K562 (cell line): ENCODE measurements at regions not wholly inside any gene's neighbourhood (a gene's known extent, or its start where the extent isn't known, plus 50 kb on each side); places are given as distances from the start of the nearest gene placed in this dataset.

Experiments
- ATF6 ChIP-seq: sonication (generic); formaldehyde crosslinking; IDR thresholded peaks from 2 replicates; pipeline ENCODE4 v1.4.0; 2020; ENCODE audit warnings: mild to moderate bottlenecking, missing genetic modification reagents
- DDX20 ChIP-seq: fragments of 450-650 bp; IDR thresholded peaks from 2 replicates; pipeline ENCODE4 v1.6.1; 2016; ENCODE audit warnings: missing genetic modification characterization, low read depth, mild to moderate bottlenecking, missing compliant biosample characterization, moderate library complexity
- E2F1 ChIP-seq: sonication (generic); formaldehyde crosslinking; IDR thresholded peaks from 2 replicates; pipeline ENCODE4 v1.8.1; 2023; ENCODE audit warnings: mild to moderate bottlenecking, missing genetic modification reagents, moderate library complexity
- GABPA ChIP-seq: fragments of 200-800 bp; sonication (Bioruptor generic); conservative IDR thresholded peaks from 2 replicates; pipeline ENCODE4 v1.6.1; 2016; ENCODE audit warnings: low read depth, missing genetic modification characterization, missing compliant biosample characterization
- JUND ChIP-seq, 2 experiments: IDR thresholded peaks; 2 replicates in 1 of 2; 3 replicates in 1 of 2; pipeline ENCODE4 v1.6.1; 2011; ENCODE audit warnings: borderline replicate concordance in 2 of 2, low read depth in 2 of 2, low read length in 2 of 2, improper control_type of control experiment in 1 of 2, missing biosample characterization in 1 of 2, missing genetic modification characterization in 1 of 2, missing genetic modification reagents in 1 of 2
- NFE2L1 ChIP-seq: fragments of 450-650 bp; IDR thresholded peaks from 2 replicates; pipeline ENCODE4 v1.6.1; 2016; ENCODE audit warnings: missing genetic modification characterization, low read depth, mild to moderate bottlenecking, missing compliant biosample characterization, moderate library complexity, borderline replicate concordance
- SAFB ChIP-seq: fragments of 200-400 bp; formaldehyde crosslinking; IDR thresholded peaks from 2 replicates; pipeline ENCODE4 v1.6.1; 2017; ENCODE audit warnings: low read depth, low read length, borderline replicate concordance
- SRSF9 ChIP-seq: fragments of 200-400 bp; formaldehyde crosslinking; IDR thresholded peaks from 2 replicates; pipeline ENCODE4 v1.6.1; 2017; ENCODE audit warnings: low read depth, low read length, borderline replicate concordance
- ZNF41 ChIP-seq: fragments of 250-450 bp; sonication (Bioruptor Pico); conservative IDR thresholded peaks from 2 replicates; pipeline ENCODE4 v1.4.0; 2020; ENCODE audit warnings: mild to moderate bottlenecking
- TF ChIP-seq, protein P1 (sequence below): fragments of 250-450 bp; sonication (Bioruptor Pico); IDR thresholded peaks from 2 replicates; pipeline ENCODE4 v1.9.0; 2021; ENCODE audit warnings: mild to moderate bottlenecking
- TF ChIP-seq, protein P2 (sequence below): fragments of 450-650 bp; IDR thresholded peaks from 2 replicates; pipeline ENCODE4 v1.6.1; 2016; ENCODE audit warnings: low read depth

DNA sequence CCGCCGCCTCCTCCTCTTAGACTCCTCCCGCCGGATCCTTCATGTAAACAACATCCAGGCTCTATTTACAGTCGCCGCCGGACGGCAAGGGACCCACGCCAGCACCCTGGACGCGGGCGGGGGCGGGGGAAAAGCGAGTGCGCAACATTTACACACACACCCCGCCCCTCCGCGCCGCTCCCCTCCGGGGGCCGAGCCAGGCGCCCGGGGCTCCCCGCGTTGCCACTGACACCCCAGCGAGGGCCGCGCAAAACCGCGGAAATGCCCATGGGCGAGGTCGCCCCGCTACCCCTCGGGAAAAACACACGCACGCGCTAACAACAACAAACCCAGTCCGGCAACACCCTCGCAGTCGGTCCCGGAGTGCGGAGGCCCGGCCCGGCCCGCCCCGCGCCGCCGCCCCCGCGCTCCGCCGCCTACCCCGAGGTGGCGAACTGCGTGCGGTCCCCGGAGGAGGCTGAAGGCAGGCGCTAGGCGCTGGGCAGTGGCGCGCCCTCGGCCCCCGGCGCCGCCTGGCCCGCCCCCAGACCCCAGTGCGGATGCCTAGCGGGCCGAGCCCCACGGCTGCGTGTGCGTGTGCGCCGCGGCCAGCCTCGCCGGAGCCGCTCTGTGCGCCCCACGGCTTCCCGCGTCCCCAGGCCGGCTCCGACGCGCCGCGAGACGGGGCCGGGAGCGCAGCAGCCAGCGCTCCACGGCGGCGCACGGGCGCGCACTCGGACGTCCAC, 81.1 kb upstream of the AK4 start (continued):
- no peak for TF ChIP-seq NFE2L1
- TF ChIP-seq, protein P1, sequence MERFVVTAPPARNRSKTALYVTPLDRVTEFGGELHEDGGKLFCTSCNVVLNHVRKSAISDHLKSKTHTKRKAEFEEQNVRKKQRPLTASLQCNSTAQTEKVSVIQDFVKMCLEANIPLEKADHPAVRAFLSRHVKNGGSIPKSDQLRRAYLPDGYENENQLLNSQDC (CRISPR knock-in tag): no peak
- TF ChIP-seq GABPA (tag): no peak
- no peak for TF ChIP-seq ZNF41 (CRISPR knock-in tag)
- TF ChIP-seq ATF6: 0 out of 2 replicates have a peak, but pooled peaks have one; percentile 69
- TF ChIP-seq, protein P2, sequence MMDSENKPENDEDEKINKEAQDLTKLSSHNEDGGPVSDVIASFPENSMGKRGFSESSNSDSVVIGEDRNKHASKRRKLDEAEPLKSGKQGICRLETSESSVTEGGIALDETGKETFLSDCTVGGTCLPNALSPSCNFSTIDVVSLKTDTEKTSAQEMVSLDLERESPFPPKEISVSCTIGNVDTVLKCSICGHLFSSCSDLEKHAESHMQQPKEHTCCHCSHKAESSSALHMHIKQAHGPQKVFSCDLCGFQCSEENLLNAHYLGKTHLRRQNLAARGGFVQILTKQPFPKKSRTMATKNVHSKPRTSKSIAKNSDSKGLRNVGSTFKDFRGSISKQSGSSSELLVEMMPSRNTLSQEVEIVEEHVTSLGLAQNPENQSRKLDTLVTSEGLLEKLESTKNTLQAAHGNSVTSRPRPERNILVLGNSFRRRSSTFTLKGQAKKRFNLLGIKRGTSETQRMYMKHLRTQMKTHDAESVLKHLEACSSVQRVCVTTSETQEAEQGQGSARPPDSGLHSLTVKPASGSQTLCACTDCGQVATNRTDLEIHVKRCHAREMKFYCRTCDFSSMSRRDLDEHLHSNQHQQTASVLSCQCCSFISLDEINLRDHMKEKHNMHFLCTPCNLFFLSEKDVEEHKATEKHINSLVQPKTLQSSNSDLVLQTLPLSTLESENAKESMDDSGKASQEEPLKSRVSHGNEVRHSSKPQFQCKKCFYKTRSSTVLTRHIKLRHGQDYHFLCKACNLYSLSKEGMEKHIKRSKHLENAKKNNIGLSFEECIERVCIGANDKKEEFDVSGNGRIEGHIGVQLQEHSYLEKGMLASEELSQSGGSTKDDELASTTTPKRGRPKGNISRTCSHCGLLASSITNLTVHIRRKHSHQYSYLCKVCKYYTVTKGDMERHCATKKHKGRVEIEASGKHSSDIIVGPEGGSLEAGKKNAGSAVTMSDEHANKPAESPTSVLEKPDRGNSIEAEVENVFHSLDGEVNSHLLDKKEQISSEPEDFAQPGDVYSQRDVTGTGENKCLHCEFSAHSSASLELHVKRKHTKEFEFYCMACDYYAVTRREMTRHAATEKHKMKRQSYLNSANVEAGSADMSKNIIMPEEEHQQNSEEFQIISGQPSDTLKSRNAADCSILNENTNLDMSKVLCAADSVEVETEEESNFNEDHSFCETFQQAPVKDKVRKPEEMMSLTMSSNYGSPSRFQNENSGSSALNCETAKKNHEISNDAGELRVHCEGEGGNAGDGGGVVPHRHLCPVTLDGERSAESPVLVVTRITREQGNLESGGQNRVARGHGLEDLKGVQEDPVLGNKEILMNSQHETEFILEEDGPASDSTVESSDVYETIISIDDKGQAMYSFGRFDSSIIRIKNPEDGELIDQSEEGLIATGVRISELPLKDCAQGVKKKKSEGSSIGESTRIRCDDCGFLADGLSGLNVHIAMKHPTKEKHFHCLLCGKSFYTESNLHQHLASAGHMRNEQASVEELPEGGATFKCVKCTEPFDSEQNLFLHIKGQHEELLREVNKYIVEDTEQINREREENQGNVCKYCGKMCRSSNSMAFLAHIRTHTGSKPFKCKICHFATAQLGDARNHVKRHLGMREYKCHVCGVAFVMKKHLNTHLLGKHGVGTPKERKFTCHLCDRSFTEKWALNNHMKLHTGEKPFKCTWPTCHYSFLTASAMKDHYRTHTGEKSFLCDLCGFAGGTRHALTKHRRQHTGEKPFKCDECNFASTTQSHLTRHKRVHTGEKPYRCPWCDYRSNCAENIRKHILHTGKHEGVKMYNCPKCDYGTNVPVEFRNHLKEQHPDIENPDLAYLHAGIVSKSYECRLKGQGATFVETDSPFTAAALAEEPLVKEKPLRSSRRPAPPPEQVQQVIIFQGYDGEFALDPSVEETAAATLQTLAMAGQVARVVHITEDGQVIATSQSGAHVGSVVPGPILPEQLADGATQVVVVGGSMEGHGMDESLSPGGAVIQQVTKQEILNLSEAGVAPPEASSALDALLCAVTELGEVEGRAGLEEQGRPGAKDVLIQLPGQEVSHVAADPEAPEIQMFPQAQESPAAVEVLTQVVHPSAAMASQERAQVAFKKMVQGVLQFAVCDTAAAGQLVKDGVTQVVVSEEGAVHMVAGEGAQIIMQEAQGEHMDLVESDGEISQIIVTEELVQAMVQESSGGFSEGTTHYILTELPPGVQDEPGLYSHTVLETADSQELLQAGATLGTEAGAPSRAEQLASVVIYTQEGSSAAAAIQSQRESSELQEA: no peak
- TF ChIP-seq SRSF9: no peak
- peak; percentile 87 for TF ChIP-seq SAFB
- TF ChIP-seq E2F1 (CRISPR knock-in tag): no peak
- 0 out of 2 replicates have a peak, but pooled peaks have one; percentile 10 for TF ChIP-seq JUND (IDR thresholded peaks at IDR 0.05; ENCODE audit: borderline replicate concordance, low read depth, low read length)
- TF ChIP-seq JUND (tag; IDR thresholded peaks at IDR 0.05; ENCODE audit: borderline replicate concordance, low read depth, low read length): no peak
- no peak for TF ChIP-seq DDX20
